ENCODE measurements at regions not wholly inside any gene's neighbourhood (a gene's known extent, or its start where the extent isn't known, plus 50 kb on each side); places are given as distances from the start of the nearest gene placed in this dataset.

- TF ChIP-seq SRF (IDR thresholded peaks at IDR 0.05; ENCODE audit: low read depth) (no peak), CTCF (IDR thresholded peaks at IDR 0.05 in 2 of 3, conservative IDR thresholded peaks at IDR 0.05 in 1 of 3; ENCODE audit: borderline replicate concordance in 1 of 3, insufficient read depth in 1 of 3, low read depth in 2 of 3, low read length in 2 of 3) (no peak)
Observed at GRCh38 chr2:21793461-21793860, 669.7 kb downstream of the TDRD15 start.
